Fibroblast of skin of left quadriceps (primary cell): ENCODE measurements at regions not wholly inside any gene's neighbourhood (a gene's known extent, or its start where the extent isn't known, plus 50 kb on each side); places are given as distances from the start of the nearest gene placed in this dataset.

ENCODE experiments used
- DNase-seq, 2 experiments: peaks; one replicate each; pipeline ENCODE4 v3.0.0-alpha.2; 2013; ENCODE audit warnings: low read depth in 2 of 2

- DNase-seq: no peak
Measured at GRCh38 chr10:112871021-112871420, 79.0 kb upstream of the TCF7L2 start.

DNA sequence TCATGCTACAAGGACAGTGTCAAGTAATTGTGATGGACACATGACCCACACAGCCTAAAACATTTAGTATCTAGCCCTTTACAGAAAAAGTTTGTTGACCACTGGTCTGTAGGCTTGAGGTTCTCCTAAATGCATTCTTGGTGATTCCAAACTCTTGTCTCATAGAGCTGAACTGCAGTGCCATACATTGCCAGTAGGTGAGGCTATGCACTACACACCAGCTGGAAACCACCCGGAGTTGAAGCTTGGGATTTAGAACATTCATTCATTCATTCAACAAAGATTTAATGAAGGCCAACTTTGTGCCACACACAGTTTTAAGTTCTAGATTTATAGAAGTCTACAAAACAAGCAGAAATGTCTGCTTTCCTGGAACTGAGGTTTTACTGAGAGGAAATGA lies 77.3 kb upstream of the TCF7L2 start:
- no peak for DNase-seq

- DNase-seq: no peak
Measured at GRCh38 chr10:112873541-112873940, 76.5 kb upstream of the TCF7L2 start.

DNA sequence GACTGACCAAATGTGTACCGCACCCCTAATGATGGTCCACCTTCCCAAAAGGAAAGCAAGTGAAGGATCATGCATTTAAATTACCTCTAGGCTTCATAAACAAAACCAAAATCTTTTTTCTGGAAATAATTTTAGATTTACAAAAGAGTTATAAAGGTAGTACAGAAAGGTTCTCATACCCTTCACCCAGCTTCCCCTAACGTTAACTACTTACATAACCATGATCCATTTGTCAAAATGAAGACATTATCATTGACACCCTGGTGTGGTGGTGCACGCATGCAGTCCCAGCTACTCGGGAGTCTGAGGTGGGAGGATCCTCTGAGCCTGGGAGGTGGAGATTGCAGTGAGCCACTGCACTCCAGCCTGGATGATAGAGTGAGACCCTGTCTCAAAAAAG lies 75.1 kb upstream of the TCF7L2 start:
- no peak for DNase-seq

DNA sequence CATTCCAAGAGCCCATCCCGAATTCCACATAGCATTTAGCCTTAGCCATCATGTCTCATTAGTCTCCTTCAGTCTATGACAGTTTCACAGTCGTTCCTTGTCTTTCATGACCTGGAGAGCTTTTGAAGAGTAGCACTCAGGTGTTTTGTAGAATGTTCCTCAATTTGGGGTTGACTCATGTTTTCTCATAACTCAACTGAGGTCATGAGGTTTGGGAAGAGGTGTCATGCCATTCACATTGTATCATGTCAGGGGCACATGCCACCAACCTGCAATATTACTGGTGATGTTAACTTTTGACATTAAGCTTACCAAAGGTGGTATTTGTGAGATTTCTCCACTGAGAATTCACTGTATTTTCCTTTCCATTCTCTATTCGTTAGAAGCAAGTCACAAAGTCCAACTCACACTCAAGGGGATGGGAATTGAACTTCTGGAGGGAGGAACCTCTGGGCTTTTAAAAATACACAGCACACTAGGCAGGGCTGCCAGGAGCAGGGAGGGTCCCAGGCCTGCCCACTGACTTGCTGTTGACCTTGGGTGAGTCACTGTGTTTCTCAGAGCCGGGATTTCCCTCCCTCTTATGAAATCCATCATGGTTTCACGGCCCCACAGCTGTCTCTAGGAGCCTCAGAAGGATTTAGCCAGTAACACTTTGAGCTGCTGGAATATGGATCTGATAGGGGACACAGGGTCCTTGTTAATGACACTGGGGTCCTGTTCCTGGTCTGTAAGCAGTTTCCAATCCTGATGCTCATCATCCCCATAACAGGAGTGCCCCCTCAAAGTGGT lies 74.4 kb upstream of the TCF7L2 start:
- DNase-seq: no peak

- no peak for DNase-seq
Measured at GRCh38 chr10:112880633-112881530, 69.2 kb upstream of the TCF7L2 start.

DNA sequence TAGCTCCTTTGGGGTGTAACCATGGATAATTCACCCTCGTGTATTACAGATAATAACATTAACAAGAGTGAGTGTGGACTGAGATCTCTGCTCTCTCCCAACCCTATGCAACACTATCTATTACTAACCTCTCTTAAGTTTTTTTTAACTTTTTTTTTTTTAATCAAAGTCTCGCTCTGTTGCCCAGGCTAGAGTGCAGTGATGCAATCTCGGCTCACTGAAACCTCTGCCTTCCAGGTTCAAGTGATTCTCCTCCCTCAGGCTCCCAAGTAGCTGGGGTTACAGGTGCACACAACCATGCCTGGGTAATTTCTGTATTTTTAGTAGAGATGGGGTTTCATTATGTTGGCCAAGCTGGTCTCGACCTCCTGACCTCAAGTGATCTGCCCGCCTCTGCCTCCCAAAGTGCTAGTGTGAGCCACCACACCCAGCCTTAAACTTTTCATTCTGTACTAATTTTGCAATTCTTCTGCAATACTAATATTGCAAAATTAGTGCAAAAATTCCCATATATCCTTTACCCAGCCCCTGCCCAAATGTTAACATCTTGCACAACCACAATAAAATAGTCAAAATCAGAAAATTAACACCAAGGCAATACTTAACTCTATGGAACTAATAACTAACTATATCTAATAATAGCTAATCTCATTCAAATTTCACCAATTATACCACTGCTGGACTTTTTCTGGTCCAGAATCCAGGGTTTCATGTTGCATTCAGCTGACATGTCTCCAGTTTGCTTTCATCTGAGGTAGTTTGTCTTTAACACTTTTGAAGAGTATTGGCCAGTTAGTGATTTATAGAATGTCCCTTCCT lies 66.5 kb upstream of the TCF7L2 start:
- no peak for DNase-seq

GRCh38 chr10:112884179-112884504 lies 65.9 kb upstream of the TCF7L2 start:
- no peak for DNase-seq

DNA sequence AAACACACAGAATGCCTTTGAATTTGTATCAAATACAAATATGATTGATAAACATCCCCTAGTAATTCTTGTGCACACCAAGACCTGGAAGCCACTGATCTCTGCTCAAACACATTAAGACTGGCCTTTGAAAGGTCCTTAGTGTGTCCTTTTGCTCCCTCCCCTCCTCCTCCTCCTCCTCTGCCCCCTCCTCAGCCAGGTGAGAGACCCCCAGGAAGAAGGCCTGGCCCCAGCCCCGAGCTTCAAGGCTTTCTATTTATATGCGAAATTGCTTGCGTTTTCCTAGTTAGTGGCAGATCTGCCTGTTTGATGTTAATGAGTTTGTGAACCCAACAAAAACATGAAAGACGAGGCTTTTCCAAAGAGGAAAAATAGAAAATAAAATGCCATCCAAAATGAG lies 63.6 kb upstream of the TCF7L2 start:
- DNase-seq: no peak

DNA sequence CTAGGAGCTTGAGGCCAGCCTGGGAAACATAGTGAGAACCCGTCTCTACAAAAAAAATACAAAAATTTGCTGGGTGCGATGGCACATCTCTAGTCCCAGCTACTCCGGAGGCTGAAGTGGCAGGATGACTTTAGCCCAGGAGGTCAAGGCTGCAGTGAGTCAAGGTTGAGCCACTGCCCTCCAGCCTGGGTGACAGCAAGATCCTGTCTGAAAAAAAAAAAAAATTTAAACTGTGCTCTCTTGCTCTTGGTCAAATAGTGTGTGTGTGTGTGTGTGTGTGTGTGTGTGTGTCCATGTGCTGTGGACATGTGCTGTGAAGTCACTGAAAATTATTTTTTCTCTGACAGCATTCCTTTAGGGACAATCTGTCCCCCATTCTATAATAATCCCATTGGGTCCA lies 62.1 kb upstream of the TCF7L2 start:
- DNase-seq: no peak

GRCh38 chr10:112895292-112895691 lies 54.8 kb upstream of the TCF7L2 start:
- no peak for DNase-seq

DNA sequence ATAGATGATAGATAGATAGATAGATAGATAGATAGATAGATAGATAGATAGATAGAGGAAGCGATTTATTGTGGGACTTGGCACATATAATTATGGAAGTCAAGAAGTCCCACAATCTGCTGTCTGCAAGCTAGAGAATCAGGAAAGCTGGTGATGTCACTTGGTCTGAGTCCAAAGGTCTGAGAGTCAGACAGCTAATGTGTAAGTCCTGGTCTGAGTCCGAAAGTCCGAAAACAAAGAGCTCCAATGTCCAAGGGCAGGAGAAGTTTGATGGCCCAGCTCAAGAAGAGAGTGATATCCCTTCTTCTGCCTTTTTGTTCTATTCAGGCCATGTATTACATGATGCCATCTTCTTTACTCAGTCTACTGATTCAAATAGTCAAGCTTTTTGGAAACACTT lies 53.8 kb upstream of the TCF7L2 start:
- no peak for DNase-seq

DNA sequence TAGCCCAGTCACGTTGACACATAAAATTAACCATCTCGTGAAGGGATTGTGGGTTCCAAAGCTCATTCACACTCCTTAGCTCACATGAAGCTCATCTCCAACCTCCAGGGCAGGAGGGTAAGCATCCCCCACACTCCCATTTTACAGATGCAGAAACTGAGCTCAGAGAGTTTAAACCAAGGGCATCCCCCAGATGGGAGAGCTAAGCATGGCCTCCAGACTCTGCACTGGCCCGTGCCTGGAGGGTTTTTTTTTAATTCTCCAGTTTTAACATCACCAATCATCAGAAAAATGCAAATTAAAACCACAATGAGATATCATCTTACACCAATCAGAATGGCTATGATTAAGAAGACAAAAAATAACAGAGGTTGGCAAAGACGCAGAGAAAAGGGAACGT lies 53.3 kb upstream of the TCF7L2 start:
- no peak for DNase-seq

DNA sequence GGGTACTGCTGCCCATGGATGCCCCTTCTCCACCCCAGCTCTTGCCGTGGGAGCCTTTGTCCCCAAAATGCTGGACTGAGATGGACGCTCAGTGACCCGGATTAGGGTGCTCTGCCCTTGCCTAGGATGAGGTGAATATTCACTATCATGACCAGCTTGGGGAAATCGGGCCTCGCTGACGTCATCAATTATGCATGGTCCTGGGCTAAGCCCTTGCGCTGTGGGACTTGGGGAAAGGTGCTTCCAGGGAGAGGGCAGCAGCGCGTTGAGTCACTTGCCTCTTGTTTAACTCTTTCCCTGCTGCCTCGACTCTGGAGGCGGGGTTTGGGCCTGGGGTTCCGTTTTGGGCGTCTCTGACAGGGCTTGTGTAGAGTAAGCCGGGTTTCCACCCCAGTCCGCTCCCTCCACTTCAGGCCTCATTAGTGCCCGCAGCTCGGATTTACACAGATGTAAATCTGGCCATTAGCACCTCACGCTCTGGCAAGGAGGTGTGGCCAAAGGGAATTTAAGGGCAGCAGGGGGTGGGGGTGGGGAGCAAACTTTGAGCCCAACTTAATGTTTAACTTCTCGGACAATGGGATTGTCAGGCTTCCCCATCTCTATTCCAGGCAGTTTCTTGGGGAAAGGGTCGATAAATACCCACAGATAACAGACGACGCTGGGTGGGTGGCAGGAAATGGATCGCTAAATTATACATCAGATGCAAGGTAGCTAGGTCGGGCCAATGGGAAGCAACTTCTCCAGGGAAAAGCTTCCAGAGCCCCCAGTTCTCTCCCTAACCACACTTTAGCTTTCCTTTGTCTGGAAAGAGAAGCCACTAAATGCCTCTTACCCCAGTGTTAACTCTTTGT lies 51.3 kb upstream of the TCF7L2 start:
- peak in 1 of 2 experiments; percentile 18 for DNase-seq

DNA sequence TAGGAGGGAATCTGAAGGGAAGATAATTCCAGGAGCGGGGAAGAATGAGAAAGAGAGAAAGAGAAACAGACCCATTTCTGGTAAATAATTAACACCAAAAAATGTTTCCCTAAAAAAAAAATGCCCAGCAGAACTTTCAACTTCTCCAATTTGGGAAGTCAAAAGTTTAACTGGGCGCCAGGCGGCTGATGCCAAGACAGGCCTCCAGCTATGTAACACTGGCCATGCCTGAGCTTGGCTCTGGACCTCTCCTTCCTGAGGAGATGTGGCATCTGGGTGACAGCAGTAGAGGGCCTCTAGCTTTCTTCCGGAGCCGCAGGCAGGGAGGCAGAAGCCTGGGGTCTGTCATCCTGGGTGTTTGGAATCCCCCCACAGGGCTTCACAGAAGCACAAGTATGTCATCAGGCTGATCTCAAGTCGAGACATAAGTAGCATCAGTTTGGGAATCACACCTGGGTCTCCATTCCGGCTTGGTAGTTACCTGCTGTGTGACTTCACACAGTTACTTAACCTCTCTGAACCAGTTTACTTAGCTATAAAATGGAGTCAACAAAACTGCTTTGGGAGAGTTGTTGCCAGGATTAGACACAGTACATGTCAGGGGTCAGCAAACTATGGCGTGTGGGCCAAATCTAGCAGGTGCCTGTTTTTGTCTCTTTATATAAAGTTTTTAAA lies 50.5 kb upstream of the TCF7L2 start:
- DNase-seq: no peak
